Keratinocyte (primary cell): ENCODE measurements at regions not wholly inside any gene's neighbourhood (a gene's known extent, or its start where the extent isn't known, plus 50 kb on each side); places are given as distances from the start of the nearest gene placed in this dataset.

Source experiments
- DNase-seq: peaks from one replicate; pipeline ENCODE4 v3.0.0-alpha.2; 2011; ENCODE audit warnings: low read depth, missing footprints, low spot score
- FAIRE-seq: peaks from 2 replicates; lab custom pipeline; 2011; peaks lifted over from hg19 to GRCh38; lab: Jason Lieb, UNC
- H2AFZ ChIP-seq: 2 replicates; pipeline ENCODE4 v1.6.0; 2012; ENCODE audit warnings: low read length, control low read depth, inconsistent platforms; ENCODE audit not compliant: control insufficient read depth
- H3K27ac ChIP-seq: 2 replicates; pipeline ENCODE4 v1.5.1; 2011; ENCODE audit warnings: low read length; ENCODE audit not compliant: control insufficient read depth, insufficient read depth
- H3K27me3 ChIP-seq: 3 replicates; pipeline ENCODE4 v1.6.0; 2011; ENCODE audit warnings: low read length; ENCODE audit not compliant: control insufficient read depth, insufficient read depth; ENCODE audit errors: extremely low read depth
- H3K36me3 ChIP-seq, 2 experiments: 2 replicates in 1 of 2; 3 replicates in 1 of 2; pipeline ENCODE4 v1.5.1; 2011; ENCODE audit warnings: low read length in 2 of 2, mild to moderate bottlenecking in 1 of 2; ENCODE audit not compliant: control insufficient read depth in 2 of 2, insufficient read depth in 2 of 2; ENCODE audit errors: extremely low read depth in 1 of 2
- H3K4me1 ChIP-seq: 3 replicates; pipeline ENCODE4 v1.5.1; 2011; ENCODE audit warnings: low read length; ENCODE audit not compliant: control insufficient read depth, insufficient read depth; ENCODE audit errors: extremely low read depth
- H3K4me2 ChIP-seq: 3 replicates; pipeline ENCODE4 v1.6.0; 2011; ENCODE audit warnings: low read depth, low read length; ENCODE audit not compliant: control insufficient read depth, insufficient read depth; ENCODE audit errors: extremely low read depth
- H3K4me3 ChIP-seq, 3 experiments: fragments of 200-600 bp in 1 of 3; sonication (generic) in 1 of 3; 2 replicates in 2 of 3; 3 replicates in 1 of 3; pipeline ENCODE4 v1.5.1; 2011 to 2016; ENCODE audit warnings: low read length in 3 of 3, mild to moderate bottlenecking in 3 of 3, control low read depth in 2 of 3, inconsistent platforms in 1 of 3, low read depth in 1 of 3, mixed read lengths in 1 of 3, mixed run types in 1 of 3, moderate library complexity in 1 of 3; ENCODE audit not compliant: control insufficient read depth in 2 of 3, insufficient read depth in 2 of 3; ENCODE audit errors: extremely low read depth in 1 of 3
- H3K79me2 ChIP-seq: 2 replicates; pipeline ENCODE4 v1.6.0; 2012; ENCODE audit warnings: low read length; ENCODE audit not compliant: control insufficient read depth, insufficient read depth
- H3K9ac ChIP-seq: 3 replicates; pipeline ENCODE4 v1.6.0; 2011; ENCODE audit warnings: low read length; ENCODE audit not compliant: control insufficient read depth, insufficient read depth; ENCODE audit errors: extremely low read depth
- H3K9me1 ChIP-seq: 3 replicates; pipeline ENCODE4 v1.6.0; 2011; ENCODE audit warnings: low read length; ENCODE audit not compliant: control insufficient read depth, insufficient read depth; ENCODE audit errors: extremely low read depth
- H3K9me3 ChIP-seq: 2 replicates; pipeline ENCODE4 v1.5.1; 2012; ENCODE audit warnings: low read depth, low read length; ENCODE audit not compliant: control insufficient read depth
- H4K20me1 ChIP-seq: 3 replicates; pipeline ENCODE4 v1.6.0; 2011; ENCODE audit warnings: low read length; ENCODE audit not compliant: control insufficient read depth, insufficient read depth; ENCODE audit errors: extremely low read depth
- CTCF ChIP-seq, 3 experiments: IDR thresholded peaks in 1 of 3; conservative IDR thresholded peaks in 1 of 3; optimal IDR thresholded peaks in 1 of 3; 2 replicates in 2 of 3; 3 replicates in 1 of 3; pipeline versions ENCODE3 to v1.5.1; 2011; ENCODE audit warnings: low read length in 3 of 3, mild to moderate bottlenecking in 3 of 3, moderate library complexity in 2 of 3, control low read depth in 1 of 3, inconsistent platforms in 1 of 3; ENCODE audit not compliant: insufficient read depth in 2 of 3; ENCODE audit errors: extremely low read depth in 1 of 3
- EZH2 ChIP-seq: IDR thresholded peaks from one replicate; pipeline ENCODE4 v1.6.1; 2012; ENCODE audit warnings: inconsistent platforms, mild to moderate bottlenecking, low read length, moderate library complexity
- dilution Hi-C: fragments of 300-500 bp; cut with MboI; formaldehyde crosslinking; loops from one replicate; pipeline ENCODE4 v1.7.0; 2020; ENCODE audit warnings: low sequenced_read_pairs; ENCODE audit not compliant: extremely low pct_ligation_motif_present

GRCh38 chr3:182389071-182389815 lies 404.1 kb upstream of the ATP11B start:
- H3K27ac ChIP-seq, result peak overlapping the region; percentile 96
- no peak for TF ChIP-seq CTCF (optimal IDR thresholded peaks at IDR 0.05 in 1 of 3, IDR thresholded peaks at IDR 0.05 in 1 of 3, conservative IDR thresholded peaks at IDR 0.05 in 1 of 3; ENCODE audit: extremely low read depth in 1 of 3, insufficient read depth in 2 of 3, low read length in 3 of 3)
- TF ChIP-seq EZH2, result no peak
- H3K9me3 ChIP-seq, result no peaks in the 10 kb centered on the region
- peak overlapping the region; percentile 70 for H3K9ac ChIP-seq
- H2AFZ ChIP-seq, result peak overlapping the region; percentile 90
- H3K36me3 ChIP-seq, result no peaks in the 10 kb centered on the region
- peak overlapping the region; percentile 81 for H3K4me2 ChIP-seq
- FAIRE-seq (peak; percentile 95), DNase-seq (peak; percentile 74)
- peak overlapping the region in 2 of 3 experiments; percentile 34 to 44 for H3K4me3 ChIP-seq
- H3K9me1 ChIP-seq, result no peaks in the 10 kb centered on the region
- peaks cover 23% of the 10 kb centered on the region for H3K4me1 ChIP-seq
- dilution Hi-C loops, result no loop called here
- H3K79me2 ChIP-seq, result no peaks in the 10 kb centered on the region
- H3K27me3 ChIP-seq, result no peaks in the 10 kb centered on the region
- no peaks in the 10 kb centered on the region for H4K20me1 ChIP-seq

DNA sequence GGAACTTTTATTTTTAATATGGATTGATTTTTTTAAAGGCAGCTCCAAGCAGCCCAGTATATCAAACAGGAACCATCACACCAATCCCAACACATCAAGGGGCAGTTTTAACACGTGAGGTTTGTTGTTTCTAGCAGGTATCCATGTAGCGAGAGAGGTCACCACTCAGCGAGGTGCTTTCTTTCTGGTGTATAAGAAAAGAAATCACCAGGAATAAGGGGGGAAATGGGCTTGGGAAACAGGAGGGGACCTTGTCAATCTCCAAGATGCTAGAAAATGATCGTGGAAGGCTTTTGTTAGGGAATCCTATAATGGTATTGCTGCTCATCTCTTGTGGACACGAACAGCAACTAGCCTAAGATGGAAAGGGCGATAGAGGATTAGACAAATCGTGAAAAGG lies 402.9 kb upstream of the ATP11B start:
- Histone ChIP-seq H3K9me1 (no peaks in the 10 kb centered on the region), H2AFZ (no peak overlapping the region), H3K4me3 (no peak overlapping the region), H4K20me1 (no peaks in the 10 kb centered on the region), H3K36me3 (no peaks in the 10 kb centered on the region), H3K4me1 (peaks cover 21% of the 10 kb centered on the region), H3K27ac (no peak overlapping the region), H3K27me3 (no peaks in the 10 kb centered on the region), H3K9ac (no peak overlapping the region), H3K4me2 (no peak overlapping the region), H3K79me2 (no peaks in the 10 kb centered on the region), H3K9me3 (no peaks in the 10 kb centered on the region)
- dilution Hi-C loops, result no loop called here
- DNase-seq (no peak), FAIRE-seq (peak; percentile 46)
- TF ChIP-seq EZH2 (no peak), CTCF (optimal IDR thresholded peaks at IDR 0.05 in 1 of 3, IDR thresholded peaks at IDR 0.05 in 1 of 3, conservative IDR thresholded peaks at IDR 0.05 in 1 of 3; ENCODE audit: extremely low read depth in 1 of 3, insufficient read depth in 2 of 3, low read length in 3 of 3) (no peak)
